ENCODE measurements at regions not wholly inside any gene's neighbourhood (a gene's known extent, or its start where the extent isn't known, plus 50 kb on each side); places are given as distances from the start of the nearest gene placed in this dataset.
A peak's percentile ranks its signal among the peaks of the same experiment; 100 is the strongest.
"Not testable (repeated sequence)": the region's sequence is repeated elsewhere in the genome, so short reads cannot be mapped to it uniquely, and the experiment has no call there.

DNA sequence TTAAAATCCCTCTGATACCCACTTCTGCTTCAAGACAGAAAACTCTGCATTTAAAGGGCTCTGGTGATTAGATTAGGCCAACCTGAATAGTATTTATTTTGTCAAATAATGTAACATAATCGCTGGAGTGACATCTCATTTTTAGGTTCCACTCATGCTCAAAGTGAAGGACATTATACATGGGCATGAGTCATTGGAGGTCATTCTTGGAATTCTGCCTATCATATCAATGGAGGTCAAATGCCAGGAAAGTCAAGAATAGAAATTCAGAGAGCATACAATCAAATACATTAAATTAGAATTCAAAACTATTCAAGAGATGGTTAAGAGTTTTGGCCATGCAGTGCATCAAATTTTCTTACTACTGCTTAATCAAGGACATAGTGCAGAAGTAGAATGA lies 50.8 kb upstream of the PRSS1 start:
- DNase-seq: no peak

DNA sequence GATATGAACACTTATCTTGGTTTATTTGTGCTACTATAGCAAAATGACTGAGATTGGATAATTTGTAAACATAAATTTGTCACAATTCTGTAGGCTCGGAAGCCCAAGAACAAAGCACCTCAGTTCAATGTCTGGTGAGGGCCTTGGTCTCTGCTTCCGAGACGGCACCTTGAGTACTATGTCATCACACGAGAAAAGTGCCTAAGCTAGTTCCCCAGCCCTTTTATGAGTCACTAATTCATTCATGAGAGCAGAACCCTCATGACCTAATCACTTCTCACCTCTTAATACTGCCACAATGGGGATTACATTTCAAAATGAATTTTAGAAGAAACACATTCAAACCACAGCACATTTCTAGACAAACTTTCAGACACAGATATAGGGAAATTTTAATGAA lies 52.0 kb upstream of the PRSS1 start:
- DNase-seq: no peak

- DNase-seq: no peak
Measured at GRCh38 chr7:142696456-142697179, 52.7 kb upstream of the PRSS1 start.

- no peak for DNase-seq
Measured at GRCh38 chr7:142693911-142694310, 55.4 kb upstream of the PRSS1 start.

GRCh38 chr7:142690554-142691182 lies 58.6 kb upstream of the PRSS1 start:
- no peak for DNase-seq

DNA sequence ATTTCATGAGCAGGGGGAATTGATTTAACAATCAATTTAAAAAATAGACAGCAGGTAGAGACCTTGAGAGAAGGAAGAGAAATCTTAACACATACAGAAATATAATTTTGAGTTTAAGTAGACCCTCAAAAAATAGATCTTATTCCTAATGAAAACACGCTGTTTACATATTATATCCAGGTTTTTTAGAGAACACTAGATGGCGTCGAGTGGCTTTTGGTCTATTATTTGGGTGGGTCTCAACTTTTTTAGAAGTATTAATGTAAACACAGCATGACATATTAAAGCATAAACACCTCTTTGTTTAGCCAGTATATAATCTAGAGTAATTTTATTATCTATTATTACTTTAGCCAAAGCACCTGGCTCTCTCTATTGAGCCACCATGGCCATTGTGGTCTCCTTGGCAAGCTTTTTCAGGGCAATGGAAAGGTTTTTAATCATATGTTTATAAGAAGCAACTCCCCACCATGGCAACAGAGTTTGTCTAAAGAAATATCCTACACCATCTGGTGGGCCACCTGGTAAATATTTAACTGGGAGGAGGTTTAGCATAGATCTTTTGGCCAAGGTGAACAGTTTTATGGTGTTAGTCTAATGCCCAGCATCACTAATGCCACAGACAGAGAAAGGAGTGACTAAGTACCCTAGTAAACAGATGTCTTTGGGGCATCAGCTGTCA lies 59.7 kb upstream of the PRSS1 start:
- no peak for DNase-seq

DNA sequence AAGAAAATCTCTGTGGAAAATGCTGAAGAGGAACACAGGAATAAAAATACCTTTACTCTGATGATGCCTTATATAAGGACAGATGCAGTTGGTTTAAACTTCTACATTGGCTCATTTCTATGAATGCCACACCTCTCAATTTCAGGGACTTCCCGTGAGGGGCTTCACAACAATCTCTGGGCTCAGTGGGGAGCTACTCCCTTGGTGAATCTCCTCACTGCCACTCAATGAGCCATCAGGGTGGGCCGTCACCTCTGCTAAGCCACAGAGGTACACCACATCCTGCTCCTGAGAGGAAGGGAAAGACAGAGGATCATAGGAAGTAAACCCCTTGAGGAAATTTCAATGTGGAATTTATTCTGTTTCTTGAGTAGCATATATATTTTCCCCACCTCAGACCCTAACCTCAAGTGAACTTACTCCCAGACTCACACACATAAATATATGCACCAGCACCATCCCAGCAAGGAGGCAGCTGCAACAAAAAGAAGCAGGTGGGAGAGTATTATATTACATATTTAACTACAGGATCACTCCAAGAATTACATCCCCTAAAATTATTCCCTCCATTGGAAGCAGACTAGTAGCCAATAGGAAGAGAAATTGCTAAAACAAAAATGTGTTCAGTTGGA lies 63.3 kb upstream of the PRSS1 start:
- peak; percentile 15 for DNase-seq

DNA sequence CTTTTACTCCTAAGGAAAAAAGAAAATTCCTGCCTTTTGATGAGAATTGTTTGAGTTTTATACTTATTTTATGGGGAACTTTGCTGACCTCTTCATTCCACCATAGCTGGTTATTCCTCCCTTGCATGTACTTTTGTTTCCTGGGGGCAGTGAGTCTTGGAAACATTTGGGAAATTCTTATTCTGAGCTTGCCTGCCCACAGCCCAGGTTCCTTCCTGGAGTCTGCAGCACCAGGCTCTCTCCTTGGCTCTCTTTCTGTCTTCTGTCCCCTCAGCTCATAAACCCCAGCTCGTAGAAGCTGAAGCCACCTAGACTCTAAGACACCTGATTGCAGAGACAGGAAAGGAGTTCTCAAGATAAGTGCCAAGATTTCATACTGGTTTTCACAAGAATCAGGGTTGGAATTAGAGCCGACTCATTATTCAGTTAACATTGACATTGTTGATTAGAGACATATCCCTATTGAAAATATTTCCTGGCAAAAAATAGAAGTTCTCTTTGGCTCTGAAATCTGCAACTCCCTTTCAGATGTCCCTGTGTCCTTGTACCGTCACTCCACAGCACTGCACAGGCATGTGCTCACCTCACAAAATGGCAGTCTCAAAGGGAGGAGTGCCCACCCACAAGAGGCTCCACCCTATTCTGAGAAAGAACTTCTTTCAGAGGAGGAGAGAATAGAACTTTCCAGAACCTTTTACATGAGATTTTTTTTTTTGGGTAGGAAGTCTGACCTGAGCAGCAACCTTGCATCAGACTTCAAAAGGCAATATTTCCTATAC lies 67.8 kb upstream of the PRSS1 start:
- DNase-seq: no peak

DNA sequence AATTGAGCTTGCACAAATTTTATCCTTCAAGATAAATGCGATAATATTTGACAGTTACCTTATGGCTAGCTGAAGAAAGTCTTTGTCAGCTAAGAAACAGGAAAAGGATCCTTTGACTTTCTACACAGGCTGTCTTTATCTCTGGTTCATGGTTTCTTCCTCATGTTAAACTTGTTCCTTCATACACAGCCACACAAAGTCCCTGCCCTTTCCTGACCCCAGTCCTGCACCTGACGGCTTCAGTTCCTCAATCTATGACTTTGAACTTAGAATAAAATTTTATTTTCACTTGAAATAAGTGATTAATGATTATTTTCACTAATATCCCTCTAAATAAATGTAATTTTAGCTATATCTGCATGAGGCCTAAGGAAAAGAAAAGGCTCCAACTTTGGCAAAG lies 77.8 kb upstream of the PRSS1 start:
- DNase-seq: no peak

DNA sequence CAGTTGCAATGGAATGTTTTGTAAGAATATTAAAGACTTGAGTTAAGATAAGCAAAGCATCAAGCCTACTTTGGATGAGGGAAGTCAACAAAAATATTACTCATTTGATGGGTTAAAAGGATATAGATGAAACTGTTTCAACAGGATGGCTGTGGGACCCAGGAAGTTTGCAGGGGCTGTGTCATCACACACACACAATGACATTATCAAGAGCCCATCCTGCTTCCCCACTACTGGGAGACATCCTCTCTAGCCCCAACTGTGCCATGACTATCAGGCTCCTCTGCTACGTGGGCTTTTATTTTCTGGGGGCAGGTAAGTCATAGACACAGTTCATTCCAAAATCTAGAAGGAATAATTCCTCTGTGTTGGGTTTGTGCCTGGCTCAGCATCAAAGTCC lies 78.8 kb upstream of the PRSS1 start:
- no peak for DNase-seq

GRCh38 chr7:142669074-142669654 lies 80.1 kb upstream of the PRSS1 start:
- no peak for DNase-seq

- DNase-seq: no peak
Measured at GRCh38 chr7:142668495-142668894, 80.8 kb upstream of the PRSS1 start.

DNA sequence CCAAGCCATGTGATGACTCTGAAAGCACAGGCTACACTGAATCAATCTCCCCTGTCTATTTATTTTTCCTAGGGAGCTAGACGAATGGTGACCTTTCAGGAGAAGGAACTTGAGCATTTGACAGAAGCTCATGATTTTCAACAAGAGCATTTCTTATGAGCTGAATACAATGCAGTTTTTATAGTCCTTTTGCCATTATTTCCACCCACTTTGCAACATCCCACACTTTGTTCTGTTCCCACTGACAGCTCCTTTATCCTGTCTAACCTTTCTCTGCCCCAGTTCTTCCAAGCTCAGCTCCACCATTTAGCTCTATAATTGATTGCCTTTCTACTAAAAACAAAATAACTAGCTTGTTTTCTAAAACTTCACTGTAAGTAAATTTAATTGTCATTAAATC lies 91.9 kb upstream of the PRSS1 start:
- DNase-seq: no peak

DNA sequence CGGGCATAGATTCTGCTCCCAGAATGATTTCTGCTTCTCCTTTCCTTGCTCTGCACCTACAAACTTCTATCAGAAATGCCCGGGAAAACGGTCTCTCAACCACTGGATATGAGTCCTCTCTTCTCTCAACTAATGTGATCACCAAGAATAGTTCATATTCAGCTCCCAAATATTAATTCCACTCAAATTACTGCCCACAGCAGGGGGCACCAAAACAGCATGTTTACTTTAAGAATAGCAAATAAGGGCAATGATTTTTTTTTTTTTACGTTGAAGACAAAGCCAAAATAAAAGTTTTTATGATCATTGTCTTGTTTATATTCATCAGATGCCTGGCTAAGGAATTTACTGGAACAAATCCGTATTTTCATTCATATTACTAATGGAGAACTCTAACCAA lies 94.9 kb upstream of the PRSS1 start:
- no peak for DNase-seq

- no peak for DNase-seq
Measured at GRCh38 chr7:142647749-142648148, 101.5 kb upstream of the PRSS1 start.

GRCh38 chr7:142646386-142647140 lies 102.7 kb upstream of the PRSS1 start:
- DNase-seq: no peak

DNA sequence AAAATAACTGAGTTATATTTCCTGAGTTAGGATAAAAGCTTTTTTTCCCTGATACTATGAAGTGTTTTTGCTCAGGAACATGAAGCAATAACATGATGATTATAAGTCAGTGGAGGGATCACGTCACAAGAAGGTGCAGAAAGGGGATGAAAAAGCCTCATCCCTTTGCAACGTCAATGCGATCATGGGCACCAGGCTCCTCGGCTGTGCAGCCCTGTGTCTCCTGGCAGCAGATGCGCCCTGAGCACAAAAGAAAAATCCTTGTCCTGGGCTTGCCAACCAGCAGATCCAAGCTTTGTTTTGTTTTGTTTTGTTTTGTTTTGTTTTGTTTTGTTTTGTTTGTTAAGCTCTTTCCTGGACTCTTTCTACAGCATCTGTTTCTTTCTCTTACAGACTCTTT lies 103.5 kb upstream of the PRSS1 start:
- no peak for DNase-seq

DNA sequence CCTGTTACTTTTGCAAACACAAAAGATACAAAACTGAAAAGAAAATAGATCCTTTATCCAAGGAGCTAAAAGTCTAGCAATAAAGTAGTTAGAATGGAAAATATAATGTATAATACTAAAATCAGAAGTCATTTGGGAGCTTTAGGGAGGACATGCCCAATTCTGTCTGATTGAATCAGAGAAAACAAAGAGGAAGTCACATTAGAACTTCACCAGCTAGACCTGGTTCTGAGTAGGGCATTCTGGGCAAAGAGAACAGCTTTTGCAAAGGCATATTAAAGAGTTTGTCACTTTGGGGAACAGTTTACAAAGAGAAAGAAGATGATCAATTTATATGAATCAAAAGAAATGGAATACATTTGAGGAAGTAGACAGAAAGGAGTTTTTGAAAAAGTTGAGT lies 107.0 kb upstream of the PRSS1 start:
- no peak for DNase-seq

- DNase-seq: not testable (repeated sequence)
Measured at GRCh38 chr7:142641252-142641651, 108.0 kb upstream of the PRSS1 start.

- DNase-seq: no peak
Measured at GRCh38 chr7:142638581-142638980, 110.7 kb upstream of the PRSS1 start.

DNA sequence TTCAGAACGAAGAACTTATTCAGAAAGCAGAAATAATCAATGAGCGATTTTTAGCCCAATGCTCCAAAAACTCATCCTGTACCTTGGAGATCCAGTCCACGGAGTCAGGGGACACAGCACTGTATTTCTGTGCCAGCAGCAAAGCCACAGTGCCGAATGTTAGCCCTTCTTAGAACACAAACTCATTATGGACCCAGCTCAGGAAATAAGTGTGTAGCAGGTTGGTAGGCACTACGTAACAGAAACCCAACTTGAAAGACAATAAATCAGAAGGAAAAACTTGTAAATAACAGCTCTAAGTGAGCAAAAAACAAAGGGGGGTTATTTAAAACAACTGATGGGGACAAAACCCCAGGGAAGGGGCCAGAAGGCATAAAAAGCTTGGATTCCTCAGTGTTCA lies 112.0 kb upstream of the PRSS1 start:
- DNase-seq: no peak

DNA sequence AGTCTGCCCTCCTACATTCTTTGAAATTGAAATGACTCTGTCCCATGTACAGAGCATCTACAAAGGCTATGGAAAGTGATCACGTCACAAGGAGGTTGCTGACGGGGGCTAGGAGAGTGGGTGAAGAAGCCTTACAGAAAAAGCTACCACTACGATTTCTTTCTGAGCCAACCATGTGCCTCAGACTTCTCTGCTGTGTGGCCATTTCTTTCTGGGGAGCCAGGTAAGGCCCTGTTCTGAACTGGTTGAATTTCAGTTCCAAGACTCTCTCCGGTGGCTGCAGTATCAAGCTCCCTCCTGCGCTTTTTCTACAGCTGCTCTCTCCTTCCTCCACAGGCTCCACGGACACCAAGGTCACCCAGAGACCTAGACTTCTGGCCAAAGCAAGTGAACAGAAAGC lies 112.5 kb upstream of the PRSS1 start:
- peak; percentile 44 for DNase-seq
